D721Med (cell line): ENCODE measurements at regions not wholly inside any gene's neighbourhood (a gene's known extent, or its start where the extent isn't known, plus 50 kb on each side); places are given as distances from the start of the nearest gene placed in this dataset.

Experiments
- DNase-seq: peaks from one replicate; pipeline ENCODE4 v3.0.0; 2011; ENCODE audit warnings: low spot score; ENCODE audit not compliant: insufficient read length
- FAIRE-seq: peaks from 2 replicates; lab custom pipeline; 2011; peaks lifted over from hg19 to GRCh38; lab: Jason Lieb, UNC
- CTCF ChIP-seq: IDR thresholded peaks from 2 replicates; pipeline ENCODE4 v1.5.1; 2012; ENCODE audit warnings: mild to moderate bottlenecking, control low read depth; ENCODE audit not compliant: insufficient read depth; ENCODE audit errors: missing control alignments

DNA sequence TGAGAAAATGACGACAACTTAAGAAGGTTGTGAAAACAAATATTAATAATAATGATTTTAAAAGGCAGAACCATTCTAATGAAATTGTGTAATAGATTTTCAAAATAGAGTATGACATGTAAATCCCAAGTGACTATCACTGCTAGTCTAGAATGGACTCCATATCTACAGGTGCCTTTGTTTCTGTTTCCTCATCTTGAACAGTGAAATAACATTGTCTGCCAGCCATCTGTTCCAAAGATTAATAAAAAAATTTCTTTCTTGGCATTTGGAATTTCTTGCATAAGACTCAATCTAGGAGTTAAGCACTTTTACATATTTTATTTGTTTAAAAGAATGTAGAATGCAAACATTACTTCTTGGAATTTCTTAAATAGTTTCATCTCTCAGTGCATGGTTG lies 520.1 kb upstream of the ARGLU1 start:
- no peak for FAIRE-seq
- no peak for DNase-seq
- no peak for TF ChIP-seq CTCF

GRCh38 chr13:107079423-107080049 lies 511.6 kb upstream of the ARGLU1 start:
- DNase-seq (no peak), FAIRE-seq (no peak)
- no peak for TF ChIP-seq CTCF

DNA sequence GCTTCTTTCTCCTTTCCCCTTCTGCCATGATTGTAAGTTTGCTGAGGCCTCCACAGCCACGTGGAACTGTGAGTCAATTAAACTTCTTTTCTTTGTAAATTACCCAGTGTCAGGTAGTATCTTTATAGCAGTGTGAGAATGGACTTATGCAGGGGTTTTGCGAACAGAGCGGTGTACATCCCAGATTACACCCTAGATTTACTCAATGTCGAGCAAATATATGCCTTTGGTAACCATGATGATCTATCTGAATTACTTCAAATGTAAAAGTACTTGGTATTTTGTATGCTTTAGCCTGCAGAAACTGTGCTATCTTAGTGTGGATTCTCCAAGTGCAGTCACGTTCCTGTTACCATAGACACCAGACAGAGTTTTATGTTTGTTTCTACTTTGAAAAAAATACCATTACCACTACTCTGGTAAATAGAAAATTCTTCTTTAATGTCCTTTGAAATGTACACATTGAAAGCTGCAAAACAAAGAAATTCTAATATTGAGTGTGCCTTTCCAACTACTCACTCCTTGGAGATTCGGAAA lies 510.4 kb upstream of the ARGLU1 start:
- no peak for FAIRE-seq
- no peak for TF ChIP-seq CTCF
- no peak for DNase-seq

GRCh38 chr13:107076801-107077200 lies 508.9 kb upstream of the ARGLU1 start:
- FAIRE-seq (no peak), DNase-seq (no peak)
- TF ChIP-seq CTCF, result no peak

DNA sequence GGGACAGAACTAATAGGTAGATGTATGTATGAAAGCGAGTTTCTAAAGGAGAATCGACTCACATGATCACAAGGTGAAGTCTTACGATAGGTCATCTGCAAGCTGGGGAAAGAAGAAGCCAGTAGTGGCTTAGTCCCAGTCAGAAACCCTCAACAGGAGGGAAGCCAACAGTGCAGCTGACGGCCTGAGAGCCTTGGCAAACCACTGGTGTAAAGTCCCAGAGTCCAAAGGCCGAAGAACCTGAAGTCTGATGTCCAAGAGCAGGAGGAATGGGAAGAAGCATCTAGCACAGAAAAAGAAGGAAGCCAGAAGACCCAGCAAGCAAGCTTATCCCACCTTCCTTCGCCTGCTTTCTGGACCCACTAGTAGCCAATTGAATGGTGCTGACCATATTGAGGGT lies 507.6 kb upstream of the ARGLU1 start:
- DNase-seq (no peak), FAIRE-seq (no peak)
- no peak for TF ChIP-seq CTCF

DNA sequence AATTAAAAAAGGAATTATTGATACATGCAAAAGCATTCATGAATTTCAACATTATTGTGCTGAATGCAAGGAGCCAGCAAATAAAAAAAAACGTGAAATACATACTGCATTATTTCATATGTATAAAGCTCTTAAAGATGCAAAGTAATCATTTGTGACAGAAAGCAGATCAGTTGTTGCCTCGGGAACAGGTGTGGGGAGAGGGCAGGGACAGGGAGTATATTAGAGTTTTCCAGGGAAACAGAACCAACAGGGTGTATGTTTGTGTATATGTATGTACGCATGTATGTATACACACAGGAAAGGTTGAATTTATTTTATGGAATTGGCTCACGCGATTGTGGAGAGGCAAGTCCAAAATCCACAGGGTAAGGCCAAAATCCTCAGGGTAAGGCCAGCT lies 502.9 kb upstream of the ARGLU1 start:
- DNase-seq (no peak), FAIRE-seq (no peak)
- TF ChIP-seq CTCF, result no peak

DNA sequence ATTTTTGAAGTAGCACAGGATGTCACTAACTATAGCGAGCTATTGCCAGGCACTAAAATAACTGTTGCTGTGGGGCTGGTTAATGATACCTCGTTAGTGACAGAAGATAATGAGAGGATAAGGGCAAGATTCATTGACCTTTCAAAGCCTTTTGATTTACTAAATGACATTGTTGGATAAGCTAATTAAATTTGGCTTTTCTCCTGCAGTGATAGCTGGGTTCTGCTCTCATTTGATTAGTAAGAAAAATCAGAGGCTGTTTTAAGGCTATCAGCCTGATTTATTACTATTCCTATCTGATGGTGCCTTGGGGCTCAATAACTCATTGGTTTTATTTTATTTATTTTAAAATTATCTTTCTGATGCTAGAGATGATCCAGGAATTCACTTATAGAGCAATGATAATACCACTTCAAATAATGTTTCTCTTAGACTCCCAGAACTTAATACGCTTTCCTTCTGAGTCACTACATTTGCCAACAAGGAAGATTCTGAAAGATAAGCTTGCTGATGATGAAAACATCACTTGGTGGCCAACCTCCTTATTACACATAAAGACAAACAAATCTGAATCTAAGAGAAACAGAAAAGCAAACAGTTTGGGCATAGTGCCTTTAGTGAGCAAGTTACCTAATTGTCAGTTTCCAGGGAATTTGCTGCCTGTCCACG lies 501.3 kb upstream of the ARGLU1 start:
- FAIRE-seq, result no peak
- TF ChIP-seq CTCF, result no peak
- no peak for DNase-seq
